HG02938 (cell line): ENCODE measurements at regions not wholly inside any gene's neighbourhood (a gene's known extent, or its start where the extent isn't known, plus 50 kb on each side); places are given as distances from the start of the nearest gene placed in this dataset.

ENCODE experiments used
- ATAC-seq: cut with Tn5 transposase; IDR thresholded peaks from one replicate; pipeline ENCODE4 v1.9.1; 2021; ENCODE audit warnings: mild to moderate bottlenecking, moderate library complexity; ENCODE audit not compliant: unreplicated experiment

DNA sequence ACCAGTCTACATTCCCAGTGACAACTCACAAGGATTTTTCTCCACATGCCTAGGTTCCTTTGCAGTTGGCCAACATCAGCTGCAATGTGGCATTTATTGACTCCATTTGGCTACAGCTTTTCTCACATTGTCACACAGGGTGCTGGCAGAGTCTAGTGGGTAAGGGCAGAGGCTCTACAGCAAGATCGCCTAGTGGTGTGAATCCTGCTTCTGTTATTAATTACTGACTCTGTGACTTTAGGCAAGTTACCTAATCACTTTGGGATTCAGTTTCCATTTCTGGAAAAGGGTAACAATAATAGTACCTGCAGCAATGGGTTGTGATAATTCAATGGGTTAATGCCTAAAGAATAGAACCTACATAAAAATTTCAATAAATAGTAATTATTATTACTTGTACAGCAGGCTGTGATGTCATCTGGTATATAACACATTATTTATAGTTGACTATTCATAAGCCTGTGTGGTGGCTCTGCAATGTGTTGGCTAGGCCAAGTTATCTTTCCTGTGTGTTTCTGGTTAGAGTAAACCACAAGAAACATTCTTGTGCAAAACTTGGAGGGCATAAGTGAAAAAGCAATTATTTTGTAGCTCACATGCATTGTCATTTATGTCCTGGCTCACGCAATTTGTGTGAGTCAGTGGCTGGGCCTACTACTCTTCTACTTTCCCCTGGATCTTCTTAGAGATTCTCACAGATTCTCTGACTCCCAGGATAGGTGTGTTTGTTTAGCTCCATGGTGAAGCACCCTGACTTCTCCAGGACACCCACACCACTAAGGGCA, 59.5 kb downstream of the PTGS2 start:
- ATAC-seq = no peak

DNA sequence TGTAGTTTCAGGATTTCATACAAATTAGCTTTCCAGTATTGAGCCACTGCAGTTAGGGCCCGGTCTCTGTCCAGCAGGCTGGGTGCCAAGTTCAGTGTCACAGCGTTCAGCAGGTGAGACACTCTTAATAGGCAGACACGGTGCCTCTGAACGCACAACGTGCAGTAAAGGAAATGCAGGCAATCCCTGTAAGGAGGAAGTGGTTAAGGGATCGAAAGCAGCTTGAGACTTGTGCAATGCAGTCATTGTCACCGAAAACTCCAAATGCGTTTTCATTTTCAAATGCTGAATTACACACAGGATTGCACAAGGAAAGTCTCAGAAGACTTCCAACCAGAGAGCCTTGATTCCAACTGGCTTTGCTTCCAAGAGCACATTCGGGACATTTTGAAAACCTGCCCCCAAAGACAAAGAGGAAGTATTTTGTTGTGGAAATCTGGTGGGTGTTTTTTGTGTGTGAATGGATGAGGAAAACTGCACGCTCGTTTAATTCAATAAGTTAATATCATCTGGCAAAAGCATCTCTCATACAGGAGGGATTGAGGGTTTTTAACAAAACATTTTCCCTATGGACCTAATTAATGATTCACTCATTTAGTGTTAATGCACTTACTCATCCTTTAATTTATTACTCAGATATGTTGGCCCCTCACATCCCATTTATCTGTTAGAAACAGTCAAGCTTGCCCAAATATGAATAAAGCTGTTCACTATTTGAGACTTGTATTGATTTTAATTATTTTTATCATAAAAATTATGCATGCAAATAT, 61.6 kb downstream of the PTGS2 start:
- ATAC-seq = peak; percentile 99

DNA sequence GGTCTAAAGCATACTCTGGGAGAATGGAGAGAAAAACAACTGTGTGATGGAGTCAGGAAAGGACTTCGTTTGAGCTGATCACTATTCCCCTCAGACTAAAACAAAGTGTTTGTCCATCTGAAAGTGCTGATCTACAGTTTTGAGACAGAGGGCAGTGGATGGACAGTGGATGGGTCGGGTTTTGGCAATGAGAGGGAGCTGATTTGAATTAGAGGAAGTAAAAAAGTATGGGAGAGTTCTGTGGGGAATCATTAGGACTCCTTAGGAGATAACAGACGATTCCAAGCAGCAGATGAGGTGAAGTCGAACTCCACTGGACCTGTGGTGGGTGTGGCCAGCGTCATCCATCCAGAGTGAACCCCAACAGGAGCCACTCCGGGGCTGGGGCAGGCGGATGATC, 62.3 kb downstream of the PTGS2 start:
- ATAC-seq = peak; percentile 2

DNA sequence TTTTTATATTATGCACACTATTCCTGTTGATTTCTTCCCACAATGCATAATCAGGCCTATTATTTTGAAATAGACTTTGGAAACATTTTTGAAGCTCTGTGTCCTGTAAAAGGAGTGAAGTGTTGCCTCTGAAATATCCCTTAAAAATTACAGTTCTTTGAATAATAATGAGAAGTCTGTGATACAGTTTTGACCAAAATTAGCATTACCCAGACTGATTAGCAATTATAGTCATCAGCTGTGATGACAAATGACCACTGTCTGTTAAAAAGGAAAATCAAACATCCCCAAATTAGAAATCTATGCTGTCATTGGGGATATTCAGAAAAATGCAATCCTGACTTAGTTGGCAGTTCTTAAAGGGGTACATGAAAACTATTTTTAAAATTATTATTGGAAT, 63.7 kb downstream of the PTGS2 start:
- no peak for ATAC-seq

DNA sequence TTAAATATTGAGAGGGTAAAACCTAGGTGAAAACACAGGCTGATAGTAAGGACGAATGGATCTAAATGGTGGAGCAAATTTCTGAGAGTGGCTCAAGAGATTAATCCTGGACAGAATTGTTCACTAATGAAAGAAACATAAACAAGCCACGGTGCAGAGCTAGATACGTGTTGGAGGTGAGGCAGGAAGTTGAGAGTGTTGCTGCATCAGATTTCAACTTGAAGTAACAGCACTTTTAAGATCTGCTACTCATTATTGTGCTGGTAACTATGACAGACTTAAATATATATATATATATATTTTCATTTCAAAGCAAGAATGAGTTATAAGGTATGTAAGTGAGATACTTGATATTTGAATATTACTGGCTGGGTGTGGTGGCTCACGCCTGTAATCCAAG, 64.9 kb downstream of the PTGS2 start:
- no peak for ATAC-seq

DNA sequence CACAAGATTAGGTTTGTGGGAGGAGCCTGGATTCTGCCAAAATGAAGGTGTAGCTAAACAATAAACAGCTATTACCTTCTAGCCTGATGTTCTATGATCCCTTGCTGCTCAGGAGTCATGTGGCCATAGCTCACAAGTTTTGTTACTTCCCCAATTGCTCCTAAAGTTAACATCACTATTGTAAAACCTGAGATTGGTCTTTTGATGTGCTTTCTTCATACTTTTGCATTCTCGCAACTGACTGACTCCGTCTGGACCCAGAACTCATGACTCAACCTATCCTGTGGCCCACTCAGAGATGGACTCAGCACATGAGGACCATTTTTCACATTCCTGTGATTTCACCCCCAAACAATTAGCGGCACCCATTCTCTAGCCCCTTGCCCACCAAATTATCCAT, 69.1 kb downstream of the PTGS2 start:
- ATAC-seq = no peak

DNA sequence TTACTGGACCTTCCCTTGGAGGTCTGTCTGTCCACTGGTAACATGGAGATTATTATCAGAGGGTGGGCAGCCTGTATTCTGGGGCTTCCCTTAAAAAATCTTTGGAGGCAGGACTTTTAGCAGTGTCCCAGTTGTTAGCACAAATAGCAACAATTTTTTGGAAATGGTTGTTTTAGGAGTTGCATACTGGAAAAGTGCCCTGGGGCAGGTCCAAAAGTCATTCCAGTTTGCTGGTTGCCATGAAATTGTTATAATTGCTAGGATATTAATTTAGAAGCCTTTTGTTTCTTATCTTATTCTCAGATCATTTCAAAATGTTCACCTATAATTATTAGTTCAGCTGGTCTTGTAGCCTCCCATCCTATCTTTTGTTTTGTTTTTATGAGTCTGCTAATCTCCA, 71.0 kb downstream of the PTGS2 start:
- no peak for ATAC-seq

DNA sequence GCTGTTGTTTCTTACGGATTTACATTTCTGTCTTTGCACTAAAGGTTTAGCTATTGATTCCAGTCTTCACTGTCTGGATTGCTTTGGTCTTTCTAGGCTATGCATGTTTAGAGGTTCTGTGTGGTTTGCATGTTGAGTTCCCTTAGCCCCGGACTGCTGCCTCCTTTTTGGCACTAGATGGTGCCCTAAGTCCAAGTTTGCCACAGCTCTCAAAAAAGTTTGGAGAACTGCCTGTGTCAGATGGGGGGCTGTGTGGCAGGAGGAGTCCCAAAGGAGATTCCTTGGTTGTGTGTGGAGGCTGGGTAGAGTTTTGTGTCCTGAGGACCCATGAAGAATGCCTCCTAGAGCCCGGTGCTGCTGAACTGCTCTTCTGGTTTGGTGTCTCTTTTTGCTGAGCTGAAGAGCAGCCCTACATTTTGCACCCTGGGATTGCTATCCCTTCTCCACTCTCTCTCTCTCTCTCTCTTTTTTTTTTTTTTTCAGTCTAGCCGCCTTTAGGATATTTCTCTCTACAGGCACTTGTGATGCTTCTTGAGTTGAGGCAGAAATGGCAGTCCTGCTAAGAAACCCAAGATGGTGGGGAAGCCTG, 74.4 kb downstream of the PTGS2 start:
- ATAC-seq = peak; percentile 76

DNA sequence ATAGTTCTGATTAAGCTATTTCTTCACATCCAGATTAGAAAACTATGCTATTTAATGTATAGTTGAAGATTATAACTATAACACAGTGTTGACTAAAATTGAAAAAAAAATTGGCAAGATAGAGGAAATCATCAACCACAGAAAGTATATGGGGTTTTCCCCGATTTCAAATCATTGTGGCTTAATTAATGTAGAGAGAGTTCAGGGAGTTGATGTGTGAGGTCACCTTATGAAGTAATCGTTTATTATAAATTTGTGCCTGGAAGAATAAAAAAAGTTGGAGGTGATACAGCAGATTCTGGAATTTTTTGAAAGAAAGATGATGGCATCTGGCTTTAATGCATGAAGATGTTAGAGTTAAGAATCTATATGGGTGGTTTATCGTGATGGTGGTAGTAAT, 84.3 kb downstream of the PTGS2 start:
- peak; percentile 77 for ATAC-seq

DNA sequence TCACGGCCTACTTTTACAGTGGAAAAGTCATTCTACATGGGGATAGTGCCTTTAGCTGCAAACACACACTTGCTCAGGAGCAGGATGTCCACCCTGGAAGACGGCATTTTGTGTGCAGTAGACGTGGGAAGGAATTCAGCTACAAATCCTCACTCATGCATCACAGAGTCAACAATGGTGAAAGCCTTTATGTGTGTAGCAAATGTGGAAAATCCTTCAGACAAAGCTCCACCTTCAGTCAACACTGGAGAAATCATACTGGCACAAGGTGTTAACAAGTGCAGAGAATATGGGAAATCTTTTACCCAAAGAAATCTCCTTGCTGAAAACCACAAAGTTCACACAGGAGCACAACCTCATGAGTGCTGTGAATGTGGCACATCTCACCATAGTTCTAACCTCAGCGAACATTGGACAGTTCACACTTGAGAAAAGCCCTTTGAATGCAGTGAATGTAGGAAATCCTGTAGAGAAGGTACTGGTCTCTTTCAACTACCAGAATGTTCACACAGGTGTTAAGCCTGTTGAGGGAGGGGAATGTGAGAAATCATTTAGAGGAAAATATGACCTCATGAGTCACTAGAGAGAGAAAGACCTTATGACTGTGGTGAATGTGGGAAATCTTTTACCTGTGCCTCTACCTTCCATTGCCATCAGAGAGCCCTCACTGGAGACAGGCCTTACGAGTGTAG, 101.8 kb downstream of the PTGS2 start:
- ATAC-seq = no peak

DNA sequence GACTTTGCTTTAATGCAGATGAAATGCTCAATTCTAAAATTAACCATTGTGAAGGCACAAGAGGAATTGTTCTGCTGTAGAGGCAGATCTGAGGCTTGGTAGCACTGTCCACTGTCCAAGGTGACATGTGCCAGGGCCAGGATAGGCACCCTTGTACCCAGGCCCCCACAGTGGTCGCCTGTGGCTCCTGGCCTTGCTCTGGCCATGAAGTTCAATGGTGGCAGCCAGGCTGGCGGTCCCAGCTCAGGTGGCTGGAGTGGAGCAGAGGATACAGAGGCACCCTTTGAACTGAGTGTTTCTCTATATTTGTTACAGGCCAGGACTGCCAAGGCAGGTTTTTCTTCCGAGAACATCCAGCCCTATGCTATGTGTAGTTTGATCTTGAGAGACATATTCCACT, 102.6 kb downstream of the PTGS2 start:
- ATAC-seq = no peak

DNA sequence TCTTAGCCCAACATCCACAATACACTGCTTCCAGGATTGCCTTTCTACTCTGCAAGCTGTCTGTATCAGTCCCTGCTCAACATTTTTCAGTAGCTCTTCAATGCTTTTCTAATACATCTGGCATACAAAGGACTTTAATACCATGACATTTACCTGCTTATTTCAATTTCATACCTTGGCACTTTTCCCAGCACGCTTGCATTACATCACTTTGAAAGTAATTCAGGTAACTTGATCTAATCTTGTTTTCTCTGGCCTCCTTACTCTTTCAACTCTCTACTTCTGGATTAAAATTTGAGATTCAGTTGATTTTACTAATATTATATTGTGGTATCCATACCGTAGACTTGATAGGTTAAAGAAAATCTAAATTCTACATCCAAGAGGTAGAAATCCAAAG, 103.0 kb downstream of the PTGS2 start:
- no peak for ATAC-seq

DNA sequence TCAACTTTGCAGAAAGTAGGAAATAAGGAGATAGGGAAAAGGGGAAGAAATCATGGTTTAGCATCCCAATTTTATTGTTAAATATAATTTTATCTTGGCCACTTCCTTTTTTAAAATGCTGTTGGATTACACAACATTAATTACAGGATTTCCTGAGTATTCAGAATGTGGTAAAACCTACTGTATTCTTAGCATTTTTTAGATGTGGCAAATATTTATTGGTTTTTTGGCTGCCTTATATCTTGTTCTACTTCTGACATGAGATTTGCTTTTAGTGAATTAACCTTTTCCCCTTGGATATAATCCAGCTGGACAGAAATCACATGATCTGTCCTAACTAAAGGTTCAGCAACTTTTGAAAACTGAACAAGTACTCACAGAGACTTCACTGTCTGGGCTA, 104.9 kb downstream of the PTGS2 start:
- no peak for ATAC-seq

DNA sequence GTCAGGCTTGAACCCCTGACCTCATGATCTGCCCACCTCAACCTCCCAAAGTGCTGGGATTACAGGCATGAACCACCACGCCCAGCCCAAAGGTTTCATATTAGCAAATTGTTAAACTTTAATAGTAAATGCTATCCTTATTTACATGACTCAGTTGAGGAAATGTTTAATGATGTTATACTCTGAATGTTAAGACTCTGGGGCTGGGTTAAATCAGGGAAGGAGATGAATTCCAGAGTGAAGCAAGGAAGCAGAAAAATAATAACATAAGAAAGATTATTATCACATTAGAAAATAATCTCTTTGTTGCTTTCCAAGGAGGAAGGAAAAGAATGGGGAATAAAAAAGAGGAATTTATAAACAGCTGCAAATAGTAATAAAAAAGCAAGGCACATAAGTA, 105.3 kb downstream of the PTGS2 start:
- ATAC-seq = no peak

DNA sequence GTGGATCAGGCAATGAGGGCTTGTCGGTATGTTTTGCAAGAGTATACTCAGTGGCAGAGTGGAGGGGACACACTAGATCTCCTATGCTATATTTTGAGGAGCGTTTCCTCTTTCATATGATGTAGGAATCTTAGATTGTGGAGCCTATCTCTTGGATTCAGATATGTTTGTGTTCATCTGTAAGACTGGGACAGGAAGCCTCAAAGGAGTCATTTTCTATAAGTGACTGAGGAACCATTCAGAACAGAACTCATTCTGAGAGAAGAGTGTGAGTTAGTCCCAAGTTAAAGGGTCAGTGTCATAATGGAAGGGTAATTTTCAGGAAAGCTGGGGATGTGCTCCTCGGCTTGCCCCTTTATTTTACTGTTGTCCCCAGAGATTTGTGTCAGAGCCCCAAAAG, 107.7 kb downstream of the PTGS2 start:
- no peak for ATAC-seq

DNA sequence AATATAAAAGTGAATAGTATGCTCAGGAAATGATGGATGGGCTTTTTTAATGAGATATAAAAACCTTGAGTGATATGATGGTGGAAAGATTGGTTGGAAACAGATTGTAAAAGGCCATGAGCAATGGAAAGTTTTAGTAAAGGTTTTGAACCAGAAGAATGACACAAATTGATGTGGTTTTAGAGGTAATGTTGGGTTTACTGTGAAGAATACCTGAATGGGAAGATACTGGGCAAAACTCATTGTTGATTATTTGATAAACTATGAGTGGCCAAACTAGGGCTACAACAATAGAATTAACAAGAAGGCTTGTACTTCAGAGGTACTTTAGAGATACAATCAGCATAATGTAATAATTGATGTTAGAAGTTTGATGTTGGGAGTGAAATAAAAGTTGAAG, 108.5 kb downstream of the PTGS2 start:
- no peak for ATAC-seq

DNA sequence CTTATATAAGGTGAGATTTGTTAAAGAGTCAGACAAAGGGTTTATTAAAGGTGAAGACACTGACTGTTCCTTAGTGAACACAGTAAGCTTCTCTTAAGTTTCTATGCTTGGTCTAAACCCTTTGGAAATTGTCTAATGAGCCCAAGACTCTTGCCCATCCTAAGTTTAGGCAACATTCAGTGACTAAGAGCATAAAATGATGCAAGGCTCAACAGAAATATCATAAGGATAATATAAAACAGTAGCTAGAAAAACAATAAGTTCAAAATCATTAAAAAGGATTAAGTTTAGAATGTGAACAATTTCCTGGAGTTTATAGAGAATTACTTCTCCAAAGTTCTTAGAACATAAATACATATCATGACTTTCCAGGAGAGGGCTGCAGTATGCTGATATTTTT, 108.9 kb upstream of the PDC start:
- no peak for ATAC-seq

DNA sequence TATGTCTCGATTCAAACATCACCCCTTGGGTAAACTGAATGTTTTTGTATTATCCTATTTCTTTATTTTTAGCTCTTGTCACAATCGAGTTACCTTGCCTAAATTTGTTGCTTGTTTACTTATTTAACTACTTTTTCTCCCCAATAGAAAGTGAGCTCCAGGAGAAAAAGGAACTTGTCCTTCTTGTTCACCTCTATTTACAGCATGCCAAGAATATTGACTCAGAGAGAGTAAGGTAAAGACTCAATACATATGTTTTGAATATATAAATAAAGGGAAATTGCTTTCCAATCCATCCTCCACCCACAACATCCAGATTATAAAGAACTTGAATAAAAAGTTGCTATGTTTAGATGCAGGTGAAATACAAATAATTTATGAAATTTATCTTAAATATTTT, 107.3 kb upstream of the PDC start:
- ATAC-seq = no peak

DNA sequence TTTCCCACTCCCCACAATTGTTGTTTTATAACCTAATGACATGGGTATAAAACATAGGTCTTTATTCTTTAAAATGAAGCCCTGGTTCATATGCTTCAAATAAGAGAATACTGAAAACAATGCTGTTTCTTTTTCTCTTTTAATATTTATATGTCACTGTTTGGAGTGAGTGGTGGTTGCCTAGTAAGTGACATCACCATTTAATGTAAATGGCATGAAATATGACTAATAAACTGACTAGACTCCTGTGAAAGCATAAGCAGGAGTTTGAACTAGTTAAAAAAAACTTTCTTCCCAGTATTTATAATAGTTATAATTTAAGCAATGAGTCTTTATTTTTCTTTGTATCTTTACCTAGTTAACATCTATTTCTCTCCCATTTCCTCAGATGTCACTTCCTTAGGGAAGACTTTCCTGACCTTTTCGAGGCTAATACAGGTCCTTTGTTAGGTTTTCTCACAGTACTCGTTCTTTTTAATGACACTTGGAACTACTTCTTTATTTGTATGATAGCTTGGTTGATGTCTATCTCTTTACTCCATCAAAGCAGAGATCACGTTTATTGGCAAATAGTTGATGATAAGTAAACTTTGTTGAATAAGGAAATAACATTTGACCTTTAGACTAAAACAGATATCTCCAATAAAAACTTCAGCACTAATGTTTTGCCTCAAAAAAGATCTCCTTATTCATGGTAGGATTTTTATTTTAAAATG, 105.4 kb upstream of the PDC start:
- ATAC-seq = no peak

DNA sequence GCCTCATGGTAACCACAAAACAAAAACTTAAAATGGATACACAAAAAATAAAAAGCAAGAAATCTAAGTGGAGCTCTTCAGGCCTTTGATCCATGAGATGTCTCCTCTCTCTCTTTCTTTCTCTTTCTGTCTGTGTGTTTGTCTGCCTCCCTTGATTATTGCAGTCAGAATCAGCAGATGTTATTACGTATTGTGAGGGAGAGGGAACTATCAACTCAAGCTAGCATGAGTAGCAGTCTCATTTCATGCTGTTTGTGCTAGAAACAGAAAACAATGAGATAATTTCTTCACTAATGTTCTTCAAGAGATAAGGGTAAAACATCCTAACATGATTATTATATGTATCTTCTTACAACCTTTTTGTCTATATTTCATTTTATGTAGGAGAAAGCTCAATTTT, 103.7 kb upstream of the PDC start:
- ATAC-seq = no peak

DNA sequence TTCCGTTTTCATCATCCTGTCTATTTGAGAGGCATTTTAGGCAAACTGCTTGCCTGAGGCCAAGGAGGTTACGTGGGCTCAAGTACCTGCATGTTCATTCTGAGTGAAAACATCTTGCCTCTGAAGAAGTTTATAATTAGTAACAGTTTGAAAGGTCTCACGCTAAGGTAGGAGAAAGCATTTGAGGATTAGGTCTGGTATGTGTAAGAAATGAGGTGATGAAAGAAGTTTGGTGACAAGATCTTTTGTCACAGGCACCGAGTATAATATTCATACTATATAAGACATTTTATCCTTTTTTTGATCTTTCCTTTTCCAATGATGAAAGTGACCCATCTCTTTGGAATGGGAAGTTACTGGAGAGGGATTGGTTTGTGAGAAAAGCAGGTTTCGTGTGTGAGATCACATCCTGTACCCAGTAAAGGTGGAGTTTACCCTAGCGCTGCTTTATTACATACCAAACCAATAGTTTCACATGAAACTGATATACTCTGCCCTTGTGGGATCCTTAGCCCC, 98.7 kb upstream of the PDC start:
- ATAC-seq = no peak
